Stimulated activated CD8-positive, alpha-beta memory T cell treated with anti-CD3 and anti-CD28 coated beads, Interleukin-15, amount 100 ng/mL, for 48 hours (primary cell): ENCODE measurements at regions not wholly inside any gene's neighbourhood (a gene's known extent, or its start where the extent isn't known, plus 50 kb on each side); places are given as distances from the start of the nearest gene placed in this dataset.
"Not testable (repeated sequence)": the region's sequence is repeated elsewhere in the genome, so short reads cannot be mapped to it uniquely, and the experiment has no call there.

Experiments used
- DNase-seq, 2 donors: peaks; one replicate each; pipeline ENCODE4 v3.0.0-alpha.2; 2020; ENCODE audit warnings: low read depth in 2 of 2

DNA sequence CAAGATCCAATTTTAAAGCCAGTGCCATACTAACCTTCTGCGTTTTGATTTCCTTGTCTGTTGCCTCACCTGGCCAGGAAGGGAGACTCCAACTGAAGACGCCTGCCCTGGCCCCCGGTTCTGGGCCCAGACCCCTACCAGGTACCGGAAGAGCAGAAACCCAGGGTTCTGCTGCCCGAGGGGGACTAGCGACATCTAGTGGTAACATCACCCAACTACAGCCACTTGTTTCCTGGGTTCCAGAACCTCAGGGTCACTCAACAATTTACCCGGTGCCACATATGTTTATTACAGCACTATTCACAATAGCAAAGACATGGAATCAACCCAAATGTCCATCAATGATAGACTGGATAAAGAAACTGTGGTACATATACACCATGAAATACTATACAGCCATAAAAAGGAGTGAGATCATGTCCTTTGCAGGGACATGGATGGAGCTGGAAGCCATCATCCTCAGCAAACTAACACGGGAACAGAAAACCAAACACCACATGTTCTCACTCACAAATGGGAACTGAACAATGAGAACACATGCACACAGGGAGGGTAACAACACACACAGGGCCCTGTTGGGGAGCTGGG is 268.7 kb upstream of the IRX4 start:
- not testable (repeated sequence) for DNase-seq

DNA sequence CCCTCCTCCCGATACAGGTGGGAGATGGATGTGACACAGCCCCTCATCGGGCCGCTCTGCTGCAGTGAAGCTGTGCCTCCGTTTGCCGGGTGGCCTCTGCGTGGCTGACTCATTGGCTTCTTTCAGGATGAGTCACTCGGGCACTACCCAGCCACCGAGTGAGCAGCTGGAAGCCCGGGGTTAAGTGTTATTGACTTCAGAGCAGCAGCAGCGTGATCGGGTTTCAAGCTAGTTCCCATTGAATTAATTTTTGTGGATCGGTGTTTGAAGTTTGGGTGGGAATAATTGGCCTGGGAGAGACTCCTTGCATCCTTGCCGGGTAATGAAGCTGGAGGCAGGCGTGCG is 266.4 kb upstream of the IRX4 start:
- no peak for DNase-seq

DNA sequence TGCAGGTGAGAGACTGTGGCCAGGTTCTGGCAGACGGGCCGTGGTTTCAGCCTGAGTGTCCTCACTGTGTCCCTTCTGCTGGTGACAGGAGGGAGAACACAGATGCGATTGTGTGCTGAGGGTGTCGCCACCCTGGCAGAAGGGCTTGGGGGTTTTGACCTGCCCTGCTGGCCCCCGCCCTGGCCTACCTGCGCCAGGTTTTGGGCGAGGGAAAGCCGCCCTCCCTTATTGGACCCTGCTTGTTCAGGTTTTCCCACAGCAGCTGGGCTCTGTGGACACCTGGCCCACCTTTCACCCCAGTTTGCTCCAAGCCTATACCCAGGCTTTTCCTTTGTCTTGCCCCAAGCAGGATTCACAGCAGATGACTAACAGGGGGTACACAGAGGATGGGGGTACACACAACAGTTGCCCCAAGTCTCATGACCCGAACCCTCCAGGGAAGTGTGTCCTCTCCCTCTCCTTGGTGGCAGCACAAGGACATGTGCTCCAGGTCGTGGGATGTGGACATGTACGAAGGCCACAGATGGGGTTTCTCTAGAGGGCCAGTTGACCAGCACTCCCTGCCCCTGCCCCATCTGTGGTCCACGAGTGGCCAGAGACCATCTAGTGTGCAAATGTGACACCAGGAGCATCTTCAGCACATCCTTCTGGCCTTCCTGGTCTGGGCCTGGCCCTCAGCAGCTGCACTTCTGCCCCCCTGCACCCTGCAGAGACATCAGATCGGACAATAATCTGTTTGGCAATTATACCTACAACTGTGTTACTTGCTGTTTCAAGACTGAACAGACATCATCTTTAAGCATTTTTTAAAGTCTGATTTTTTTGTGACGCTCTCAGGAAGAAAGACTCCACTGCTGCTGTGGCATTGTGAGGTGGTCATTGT is 265.8 kb upstream of the IRX4 start:
- DNase-seq, result no peak

DNA sequence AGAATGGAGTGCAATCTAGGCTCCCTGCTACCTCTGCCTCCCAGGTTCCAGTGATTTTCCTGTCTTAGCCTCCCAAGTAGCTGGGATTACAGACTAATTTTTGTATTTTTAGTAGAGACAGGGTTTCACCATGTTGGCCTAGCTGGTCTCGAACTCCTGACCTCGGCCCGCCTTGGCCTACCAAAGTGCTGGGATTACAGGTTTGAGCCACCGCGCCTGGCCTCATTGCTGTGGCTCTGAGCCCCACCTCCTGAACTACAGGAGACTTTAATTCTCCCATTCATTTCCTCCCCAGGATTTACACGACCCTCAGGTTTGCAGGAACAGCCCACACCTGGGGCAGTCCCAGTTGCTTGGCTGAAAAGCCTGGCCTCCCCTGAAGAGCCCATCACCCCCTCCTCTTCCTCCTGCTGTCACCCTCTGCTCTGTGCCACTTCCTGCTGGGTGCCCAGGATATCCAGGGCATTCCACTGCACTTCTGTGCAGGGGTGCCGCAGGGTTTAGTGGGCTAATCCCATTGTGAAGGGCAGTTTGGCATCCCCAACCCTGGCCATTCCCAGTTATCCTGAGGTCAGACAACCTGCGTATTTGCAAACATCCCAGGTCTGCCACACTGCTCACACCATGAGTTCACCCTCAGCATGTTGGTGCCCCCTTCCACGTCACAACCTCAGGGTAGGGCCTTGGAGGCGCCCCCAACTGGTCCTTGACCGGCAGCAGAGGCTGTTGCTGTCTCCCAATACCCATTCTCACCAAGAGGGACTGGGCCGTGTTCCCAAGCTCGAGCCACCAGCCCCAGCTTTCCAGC is 265.0 kb upstream of the IRX4 start:
- no peak for DNase-seq

DNA sequence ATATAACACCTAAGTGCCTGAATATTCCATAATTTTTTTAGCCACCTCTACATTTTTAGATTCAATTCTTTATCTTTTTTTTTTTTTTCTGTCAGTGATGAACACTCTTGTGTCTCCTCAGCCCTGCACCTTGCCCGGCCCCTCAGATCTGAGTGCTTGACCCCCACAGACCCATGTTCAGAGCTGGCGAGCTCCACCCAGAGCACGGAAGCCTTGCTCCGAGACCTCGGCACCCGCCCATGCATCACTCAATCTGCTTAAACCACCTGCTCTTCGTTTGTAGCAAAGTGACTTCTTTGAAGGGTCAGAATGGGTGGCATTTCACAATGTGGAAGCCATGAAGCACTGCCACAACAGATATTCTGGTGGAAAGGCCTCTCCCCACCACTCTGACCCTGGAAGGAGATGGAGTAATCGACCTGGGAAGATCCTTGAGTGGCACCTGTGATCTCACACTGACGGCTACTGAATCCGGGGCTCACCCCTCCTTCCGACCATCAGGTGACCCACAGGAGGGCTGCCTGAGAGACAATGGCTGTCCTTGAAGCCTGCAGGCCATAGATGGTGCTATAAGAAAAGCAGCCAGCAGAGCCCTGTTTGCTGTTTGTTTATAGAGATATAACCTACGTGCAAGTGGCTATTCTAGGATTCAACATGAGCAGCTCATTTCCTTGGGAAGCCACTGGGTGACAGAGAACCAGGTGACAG is 261.1 kb upstream of the IRX4 start:
- no peak for DNase-seq

DNA sequence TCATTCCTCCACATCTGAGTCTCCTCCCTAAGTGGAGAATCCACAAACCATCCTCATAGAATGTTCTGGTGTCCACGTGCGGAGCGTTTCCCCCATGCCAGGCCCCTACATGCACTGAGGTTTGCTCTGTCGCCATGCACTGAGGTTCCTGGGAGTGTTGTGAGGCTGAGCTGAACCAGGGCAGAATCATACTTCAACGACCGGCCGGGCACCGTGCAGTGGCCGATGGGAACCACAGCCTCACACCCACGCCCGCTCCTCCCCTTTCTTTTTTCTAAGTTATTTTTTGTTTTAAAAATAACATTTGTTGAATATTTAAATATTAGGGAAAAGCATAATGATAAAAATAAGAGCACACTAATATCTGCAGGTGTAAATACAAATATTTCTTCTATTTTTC is 260.4 kb upstream of the IRX4 start:
- DNase-seq, result no peak

DNA sequence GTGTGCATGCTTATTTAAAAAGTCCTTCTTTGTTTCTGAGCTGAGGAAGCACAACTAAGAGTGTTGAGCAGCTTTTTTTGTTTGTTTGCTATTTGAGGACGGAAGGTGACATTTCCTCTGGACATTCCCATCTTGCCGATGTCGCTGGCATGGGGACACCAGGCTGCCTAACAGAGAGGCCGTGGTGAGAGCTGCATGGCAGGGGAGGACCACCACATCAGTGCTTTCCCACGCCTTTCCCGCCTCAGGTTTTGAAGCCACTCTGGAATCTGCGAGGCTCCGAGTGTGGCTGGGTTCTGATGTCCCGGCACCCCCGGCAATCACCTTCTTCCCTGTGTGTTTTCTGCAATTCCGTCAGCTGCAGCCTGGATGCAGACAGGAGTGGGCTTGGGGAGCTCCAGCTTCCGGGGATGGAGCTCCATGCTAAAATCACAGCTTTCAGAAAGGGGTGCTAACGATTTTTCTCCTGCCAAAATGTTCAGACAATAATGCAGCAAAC is 259.8 kb upstream of the IRX4 start:
- DNase-seq, result no peak

DNA sequence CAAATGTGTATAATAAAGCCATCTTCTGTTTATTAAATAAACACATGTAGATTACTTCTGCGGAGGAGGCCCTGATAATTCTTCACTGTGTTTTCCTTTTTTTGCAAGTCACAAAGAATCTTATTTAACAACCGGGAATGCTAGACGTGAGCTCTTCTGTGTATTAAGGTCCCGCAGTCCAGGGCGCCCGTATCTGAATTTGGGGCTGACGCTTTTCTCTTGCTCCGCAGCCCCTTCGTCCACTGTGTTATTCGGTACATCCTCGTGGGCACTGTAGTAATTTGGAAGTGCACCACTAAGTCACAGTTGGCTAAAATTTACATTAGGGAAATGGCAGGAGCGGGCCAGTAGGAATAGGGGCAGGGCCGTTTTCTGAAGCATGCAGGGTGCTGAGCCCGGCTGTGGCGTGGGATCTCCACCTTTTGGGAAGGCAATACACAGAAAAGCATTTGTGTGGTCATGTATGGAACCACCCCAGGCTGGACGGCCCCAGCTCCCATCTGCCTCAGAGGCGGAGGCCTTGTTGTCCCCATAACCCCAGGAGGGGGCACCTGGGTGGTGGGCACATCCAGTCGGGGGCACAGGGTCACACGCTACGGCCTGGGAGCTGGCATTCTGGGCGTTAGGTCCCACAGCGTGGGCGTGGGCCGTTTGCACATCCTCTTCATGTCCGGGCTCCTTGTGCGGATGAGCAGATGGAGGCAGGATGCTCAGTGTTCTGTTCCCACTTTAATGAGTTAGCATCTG is 258.7 kb upstream of the IRX4 start:
- DNase-seq, result no peak

DNA sequence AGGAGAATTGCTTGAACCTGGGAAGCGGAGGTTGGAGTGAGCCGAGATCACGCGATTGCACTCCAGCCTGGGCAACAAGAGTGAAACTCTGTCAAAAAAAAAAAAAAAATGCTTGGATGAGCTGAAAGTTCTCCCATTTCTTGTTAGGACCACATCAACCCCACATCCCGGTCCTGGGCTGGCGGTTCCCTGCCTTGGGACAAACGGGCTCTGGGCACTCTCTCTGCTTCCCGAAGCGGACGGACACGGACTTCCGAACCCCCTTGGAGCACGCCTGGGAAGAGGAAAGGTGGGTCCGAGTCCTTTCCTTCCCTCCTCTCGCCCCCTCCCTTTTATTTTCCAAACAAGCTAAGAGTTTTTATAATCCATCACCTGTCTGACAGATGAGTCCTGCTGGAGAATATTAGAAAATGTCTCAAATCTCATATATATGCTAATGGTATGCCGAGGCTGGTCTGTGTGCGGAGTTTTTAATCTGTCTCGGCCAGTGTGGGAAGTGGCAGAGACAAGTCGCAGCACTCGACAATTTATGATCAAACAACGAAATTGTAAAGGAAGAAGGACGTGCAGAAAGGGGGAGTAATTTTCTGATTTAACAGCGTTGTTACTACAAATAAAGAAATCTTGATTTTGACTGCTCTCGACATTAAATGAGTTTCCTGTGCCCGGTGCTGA is 257.9 kb upstream of the IRX4 start:
- no peak for DNase-seq

DNA sequence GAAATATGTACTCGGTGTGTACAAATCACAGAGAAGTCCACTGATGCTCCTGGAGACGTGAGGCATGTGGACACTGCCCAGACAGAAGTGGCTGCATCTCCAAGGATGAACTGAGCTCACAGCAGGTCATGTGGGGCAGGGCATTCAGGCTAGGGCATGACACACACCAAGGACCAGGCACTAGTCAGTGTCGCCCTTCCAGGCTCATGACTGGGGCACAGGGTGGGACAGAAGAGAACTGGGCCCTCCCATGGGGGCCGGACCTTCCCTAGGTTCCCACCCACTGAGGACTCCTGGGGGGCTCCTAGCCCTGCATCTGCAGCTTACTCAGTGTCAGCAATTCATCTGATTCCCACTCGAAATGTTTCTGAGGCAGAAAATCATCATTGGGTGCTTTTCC is 256.8 kb upstream of the IRX4 start:
- no peak for DNase-seq

DNA sequence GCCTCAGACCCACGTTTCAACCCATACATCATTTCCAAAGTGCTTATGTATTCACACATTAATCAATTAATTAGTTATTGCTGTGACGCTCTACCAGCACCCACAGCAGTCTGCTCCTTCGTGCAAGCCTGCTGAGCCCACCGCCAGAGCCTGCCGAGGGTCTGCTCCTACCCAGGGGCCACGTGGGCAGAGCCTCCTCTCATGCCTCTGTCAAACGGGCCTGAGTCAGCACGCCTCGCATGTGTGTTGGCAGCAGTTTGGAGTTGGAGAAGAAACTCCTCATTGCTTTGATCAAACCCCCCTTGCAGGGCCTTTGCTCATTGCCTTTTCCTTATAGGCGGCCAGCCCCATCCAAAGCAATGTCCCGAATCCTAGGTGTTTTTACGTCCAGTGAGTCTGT is 256.2 kb upstream of the IRX4 start:
- DNase-seq, result no peak

DNA sequence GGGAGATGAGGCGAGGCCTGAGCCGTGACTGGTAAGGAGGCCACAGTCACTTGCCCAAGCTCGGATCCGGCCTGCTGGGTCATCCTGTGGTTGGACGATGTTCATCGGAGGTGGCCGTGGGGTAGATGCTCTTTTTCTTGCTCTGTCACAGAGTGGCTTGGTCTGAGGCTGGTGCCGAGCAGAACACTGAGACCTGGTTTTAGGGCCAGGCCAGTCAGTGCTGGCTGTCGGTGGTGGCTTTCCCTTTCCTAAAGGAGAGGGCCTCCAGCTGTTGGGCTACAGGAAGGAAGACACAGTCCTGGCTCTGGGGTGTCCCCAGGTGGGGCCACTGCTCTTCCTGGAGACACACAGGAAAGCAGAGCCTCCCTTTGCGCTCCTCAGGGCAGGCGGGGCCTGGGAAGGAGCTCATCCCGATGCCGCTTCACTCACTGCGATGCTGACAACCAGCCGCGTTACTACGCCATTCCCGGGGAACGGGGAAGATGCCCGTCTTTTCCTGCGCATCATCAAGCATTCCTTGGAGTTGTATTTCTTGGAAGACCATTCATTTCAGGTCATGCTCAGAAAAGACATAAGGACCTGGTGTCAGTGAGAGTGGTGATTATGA is 254.8 kb upstream of the IRX4 start:
- no peak for DNase-seq

DNA sequence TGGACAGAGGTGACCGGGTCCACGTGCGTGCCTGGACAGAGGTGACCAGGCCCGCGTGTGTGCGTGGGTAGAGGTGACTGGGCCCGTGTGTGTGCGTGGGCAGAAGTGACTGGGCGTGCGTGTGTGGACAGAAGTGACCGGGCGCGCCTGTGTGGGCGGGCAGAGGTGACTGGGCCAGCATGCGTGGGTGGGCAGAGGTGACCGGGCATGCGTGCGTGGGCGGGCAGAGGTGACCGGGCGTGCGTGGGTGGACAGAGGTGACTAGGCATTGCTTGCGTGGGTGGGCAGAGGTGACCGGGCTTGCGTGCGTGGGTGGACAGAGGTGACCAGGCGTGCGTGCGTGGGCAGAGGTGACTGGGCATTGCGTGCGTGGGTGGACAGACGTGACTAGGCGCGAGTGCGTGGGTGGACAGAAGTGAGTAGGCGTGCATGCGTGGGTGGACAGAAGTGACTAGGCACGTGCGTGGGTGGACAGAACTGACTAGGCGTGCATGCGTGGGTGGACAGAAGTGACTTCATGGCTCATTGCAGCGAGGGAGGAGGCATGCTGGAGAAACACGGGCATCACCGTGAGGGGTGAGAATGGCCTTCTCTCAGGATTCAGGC is 254.1 kb upstream of the IRX4 start:
- DNase-seq, result no peak

DNA sequence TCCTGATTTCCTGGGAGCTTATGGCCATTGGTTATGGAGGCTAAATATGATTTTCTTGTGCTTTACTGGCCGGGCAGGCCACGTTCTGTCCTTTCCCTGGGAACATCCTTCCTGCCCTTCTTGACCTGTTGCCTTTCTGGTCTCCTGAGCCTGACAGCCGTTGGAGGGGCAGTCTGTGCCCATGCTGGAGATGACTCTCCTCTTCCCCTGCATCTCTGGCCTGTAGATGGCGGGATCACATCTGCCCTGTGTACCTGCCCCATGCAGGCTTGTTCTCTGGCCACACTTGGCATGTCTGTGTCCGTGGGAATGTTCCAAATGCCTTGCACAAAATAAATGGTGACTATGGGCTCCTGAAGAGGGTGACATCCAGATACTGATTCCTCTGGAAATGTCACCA is 253.1 kb upstream of the IRX4 start:
- DNase-seq, result no peak

DNA sequence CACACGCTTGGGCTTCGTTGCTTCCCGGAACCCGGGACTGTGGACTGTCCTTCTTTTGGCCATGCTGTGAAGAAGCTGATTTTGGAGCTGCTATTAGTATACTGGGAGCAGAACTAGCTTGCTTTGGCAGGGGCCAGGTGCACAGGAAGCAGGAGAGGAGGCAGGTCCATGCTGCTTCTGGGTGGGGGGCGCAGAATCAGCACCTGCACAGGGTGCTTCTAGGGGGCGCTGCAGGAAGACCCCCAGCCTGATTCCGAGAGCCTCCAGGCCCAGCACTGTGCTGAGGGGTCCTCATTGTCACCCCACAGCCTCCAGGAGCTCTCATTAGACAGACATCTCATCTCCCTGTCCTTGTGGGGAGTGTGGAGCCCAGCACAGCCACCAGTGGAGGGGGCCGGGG is 252.6 kb upstream of the IRX4 start:
- DNase-seq, result no peak

DNA sequence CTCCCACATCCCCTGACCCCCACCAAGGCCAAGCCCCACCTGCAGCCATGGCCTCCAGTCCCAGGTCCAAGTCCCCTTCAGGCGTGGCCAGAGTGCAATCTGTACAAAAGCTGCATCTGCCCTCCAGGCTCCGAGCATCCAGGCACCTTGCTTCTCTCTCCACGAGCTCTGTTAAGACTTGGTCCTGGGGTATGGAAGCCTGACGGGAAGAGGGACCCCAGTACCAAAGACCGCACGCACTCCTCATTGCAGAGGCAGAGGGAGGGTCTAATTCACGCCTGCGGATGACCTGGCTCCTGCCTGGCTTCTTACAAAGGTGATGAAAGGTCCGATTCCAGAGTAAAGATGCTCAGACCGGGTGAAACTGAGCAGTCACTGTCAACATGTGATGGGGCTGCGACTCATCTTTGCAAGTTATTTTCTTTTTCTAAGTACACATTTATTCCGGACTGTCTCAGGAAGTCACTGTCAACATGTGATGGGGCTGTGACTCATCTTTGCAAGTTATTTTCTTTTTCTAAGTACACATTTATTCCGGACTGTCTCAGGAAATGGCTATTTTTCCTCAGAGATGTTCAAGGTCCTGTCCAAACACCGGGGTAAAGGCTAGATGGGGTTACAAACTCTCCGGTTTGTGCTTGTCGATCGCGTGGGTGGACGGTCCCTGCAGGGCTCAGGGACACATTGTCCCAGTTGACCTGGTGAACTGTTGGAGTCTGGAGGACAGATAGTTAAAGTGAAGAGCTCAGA is 252.0 kb upstream of the IRX4 start:
- no peak for DNase-seq

DNA sequence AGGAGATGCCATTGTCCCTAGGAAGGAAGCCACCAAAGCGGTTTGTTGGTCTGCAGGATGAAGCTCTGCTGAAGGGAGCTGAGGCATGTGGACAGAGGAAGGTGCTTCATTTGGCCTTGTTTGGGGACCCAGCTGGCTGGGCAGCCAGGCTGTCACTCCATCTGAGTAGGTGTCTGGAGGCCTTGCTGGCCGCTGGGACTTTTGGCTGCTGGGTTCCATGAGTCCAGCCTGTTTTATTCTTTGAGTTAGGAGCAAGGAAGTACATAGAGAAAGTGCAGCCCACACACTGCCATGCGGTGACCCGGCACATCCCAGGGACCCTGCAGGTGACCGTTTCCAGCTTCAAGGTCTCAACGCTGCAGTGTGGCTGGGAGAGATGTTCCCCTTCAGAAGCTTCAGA is 251.2 kb upstream of the IRX4 start:
- DNase-seq, result no peak

DNA sequence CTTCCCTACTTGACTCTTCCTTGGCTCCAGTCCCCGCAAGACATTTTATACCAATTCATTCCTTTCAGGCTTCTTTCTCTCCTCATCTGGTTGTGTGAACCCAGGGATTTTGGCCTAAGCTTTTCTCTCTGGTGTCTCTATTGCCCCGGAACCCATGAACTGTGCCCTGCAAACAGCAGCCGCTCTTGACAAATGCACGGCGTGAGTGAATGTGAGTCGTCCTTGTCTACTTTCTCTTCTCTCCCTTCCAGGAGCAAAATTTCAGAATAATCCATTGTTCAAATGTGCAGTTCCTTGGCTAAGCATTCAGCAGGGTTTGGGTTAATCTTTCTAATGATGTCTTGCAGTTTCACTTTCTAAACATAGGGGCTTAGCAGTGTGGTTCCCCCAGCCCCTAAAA is 250.4 kb upstream of the IRX4 start:
- DNase-seq, result no peak

DNA sequence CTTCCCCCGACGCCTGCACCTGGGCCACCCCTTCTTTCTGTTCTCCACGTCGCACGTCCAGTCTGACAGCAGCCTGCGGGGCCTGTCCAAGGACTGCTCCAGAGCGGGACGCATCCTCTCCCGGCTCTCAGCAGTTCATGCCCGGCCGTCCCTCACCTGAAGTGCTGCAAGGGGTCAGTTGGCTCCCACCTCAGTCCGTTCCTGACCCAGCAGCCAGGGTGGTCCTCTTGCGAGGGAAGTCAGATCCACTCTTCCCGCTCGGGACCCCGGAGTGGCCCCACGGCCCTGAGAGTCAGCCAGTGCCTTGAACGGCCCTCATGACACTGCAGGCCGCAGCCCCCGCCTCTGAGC is 249.7 kb upstream of the IRX4 start:
- no peak for DNase-seq
